Hippocampal formation (tissue), 2 donors: ENCODE measurements at regions not wholly inside any gene's neighbourhood (a gene's known extent, or its start where the extent isn't known, plus 50 kb on each side); places are given as distances from the start of the nearest gene placed in this dataset.
"Not testable (repeated sequence)": the region's sequence is repeated elsewhere in the genome, so short reads cannot be mapped to it uniquely, and the experiment has no call there.

ENCODE experiments used
- DNase-seq, 2 donors: peaks; one replicate each; lab custom pipeline; 2025; lab: John Stamatoyannopoulos, UW

DNA sequence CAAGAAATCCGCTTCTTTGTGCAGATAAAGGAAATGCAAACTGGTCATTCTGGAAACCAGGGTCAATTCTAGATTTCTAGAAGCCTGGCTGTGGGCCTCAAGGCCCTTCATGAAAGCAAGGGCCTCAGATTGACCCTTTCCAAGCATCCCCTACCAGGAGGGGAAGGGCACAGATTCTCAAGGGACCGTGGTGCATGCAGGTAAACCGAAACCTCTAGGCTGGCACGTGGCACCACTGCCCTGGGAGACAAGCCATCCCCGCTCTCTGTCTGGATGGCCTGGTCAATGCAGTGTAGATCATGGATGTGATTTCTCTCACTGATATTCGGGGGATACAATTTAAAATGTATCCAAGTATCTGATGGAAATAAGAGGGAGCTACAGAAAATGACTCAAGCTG is 69.4 kb downstream of the TOMM20 start:
- DNase-seq, result no peak

DNA sequence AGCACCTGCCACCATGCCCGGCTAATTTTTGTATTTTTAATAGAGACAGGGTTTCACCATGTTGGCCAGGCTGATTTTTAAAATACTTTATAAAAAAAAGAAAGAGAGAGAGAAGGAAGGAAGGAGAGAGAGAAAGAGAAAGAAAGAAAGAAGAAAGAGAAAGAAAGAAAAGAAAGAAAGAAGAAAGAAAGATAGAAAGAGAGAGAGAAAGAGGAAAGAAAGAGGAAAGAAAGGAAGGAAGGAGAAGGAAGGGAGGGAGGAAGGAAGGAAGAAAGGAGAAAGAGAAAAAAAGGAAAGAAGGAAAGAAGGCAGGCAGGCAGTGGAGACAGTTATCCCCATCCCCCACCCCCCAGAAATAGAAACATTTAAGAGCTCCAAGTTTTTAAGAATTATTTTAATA is 69.9 kb downstream of the TOMM20 start:
- DNase-seq, result no peak

DNA sequence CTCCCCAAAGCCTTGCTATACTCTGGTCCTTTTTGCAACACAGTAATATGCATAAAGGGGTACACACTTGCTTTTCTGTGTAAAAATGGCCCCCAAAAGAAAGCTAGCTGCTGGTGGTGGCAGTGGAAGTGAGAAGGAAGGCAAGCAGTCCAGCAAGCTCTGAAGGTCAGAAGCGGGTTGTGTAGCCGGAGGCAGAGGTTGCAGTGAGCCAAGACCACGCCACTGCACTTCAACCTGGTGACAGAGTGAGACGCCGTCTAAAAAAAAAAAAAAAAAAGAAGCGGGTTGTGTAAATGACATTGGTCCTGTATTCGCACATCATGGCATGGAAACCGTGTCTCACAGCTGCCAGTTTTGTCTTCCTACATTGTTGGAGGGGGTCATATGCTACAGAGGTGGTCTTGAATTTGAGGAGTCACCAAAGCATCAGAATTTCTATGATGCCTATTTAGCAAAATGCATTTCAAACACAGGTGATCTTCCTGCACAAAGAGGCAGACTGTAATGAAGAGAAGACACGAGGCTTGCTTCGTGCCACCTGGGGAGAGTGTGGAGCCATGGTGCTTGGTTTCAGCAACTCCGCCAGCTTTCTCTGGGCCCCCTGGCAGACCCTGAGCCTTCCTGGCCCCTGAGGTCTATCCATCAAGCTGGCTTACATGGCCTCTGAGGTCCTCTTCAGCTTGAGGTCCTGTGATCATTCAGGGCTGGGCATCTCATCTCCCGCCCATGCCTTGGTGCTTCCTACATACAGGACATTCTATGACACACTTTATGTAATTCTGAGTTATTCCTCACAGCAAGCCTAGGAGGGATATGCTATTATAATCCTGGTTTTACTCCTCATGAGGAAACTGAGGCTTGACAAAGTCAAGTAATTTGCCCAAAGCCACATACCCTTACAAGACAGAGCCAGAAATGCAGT is 71.0 kb downstream of the TOMM20 start:
- no peak for DNase-seq

DNA sequence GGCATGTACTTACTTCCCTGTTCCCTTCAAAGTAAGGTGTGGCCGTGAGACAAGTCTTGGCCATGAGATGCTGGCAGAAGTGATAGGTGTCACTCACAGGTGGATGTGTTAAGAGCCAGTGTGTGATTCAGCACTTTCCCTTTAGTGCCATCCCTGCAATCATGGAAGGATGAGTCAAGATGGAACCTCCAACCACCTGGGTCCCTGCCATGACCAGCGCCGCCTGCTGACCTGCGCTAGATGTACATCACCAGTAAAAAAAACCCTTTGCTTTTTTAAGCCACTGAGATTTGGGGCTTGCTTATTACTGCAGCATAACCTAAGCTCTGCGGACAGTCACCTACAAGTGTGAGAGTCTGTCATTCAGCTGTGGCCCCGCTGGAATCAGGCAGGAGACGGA is 71.7 kb downstream of the TOMM20 start:
- DNase-seq, result no peak

DNA sequence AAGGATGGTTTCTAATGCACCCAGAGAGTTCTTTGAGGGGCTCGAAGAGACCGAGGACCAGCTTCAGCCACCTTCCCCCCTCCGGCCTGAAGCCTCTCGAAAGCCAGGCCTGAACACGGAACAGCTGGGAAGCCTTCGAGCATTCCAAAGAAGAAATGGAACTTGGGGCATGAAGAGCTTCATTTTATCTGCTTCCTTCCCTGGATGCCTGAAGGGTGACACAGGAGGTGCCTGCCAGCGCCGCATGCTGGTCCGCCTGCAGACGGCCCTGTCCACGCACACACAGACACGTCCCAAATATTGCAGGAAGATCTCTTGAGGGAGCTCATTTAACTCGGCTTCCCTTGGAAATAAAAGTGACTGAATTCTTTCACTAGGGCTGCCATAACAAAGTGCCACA is 73.7 kb downstream of the TOMM20 start:
- DNase-seq, result no peak

DNA sequence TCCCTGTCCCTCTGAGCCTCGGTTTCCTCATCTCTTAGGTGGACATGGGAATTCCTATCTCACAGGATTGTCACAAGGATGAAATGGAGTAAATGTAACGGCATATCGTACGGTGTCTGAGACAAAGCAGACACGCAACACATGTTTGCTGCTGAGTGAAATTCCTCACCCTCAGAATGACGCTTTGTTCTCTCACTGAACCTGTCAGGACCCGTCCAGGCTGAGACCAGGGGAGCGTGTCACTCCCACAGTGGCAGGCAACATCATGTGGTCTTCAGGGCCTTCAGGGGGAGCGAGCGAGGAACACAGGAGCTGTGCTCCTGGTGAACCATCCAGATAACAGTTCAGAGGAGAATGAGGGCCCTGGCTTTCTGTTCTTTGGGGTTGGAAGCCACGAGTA is 74.2 kb downstream of the TOMM20 start:
- DNase-seq, result no peak

DNA sequence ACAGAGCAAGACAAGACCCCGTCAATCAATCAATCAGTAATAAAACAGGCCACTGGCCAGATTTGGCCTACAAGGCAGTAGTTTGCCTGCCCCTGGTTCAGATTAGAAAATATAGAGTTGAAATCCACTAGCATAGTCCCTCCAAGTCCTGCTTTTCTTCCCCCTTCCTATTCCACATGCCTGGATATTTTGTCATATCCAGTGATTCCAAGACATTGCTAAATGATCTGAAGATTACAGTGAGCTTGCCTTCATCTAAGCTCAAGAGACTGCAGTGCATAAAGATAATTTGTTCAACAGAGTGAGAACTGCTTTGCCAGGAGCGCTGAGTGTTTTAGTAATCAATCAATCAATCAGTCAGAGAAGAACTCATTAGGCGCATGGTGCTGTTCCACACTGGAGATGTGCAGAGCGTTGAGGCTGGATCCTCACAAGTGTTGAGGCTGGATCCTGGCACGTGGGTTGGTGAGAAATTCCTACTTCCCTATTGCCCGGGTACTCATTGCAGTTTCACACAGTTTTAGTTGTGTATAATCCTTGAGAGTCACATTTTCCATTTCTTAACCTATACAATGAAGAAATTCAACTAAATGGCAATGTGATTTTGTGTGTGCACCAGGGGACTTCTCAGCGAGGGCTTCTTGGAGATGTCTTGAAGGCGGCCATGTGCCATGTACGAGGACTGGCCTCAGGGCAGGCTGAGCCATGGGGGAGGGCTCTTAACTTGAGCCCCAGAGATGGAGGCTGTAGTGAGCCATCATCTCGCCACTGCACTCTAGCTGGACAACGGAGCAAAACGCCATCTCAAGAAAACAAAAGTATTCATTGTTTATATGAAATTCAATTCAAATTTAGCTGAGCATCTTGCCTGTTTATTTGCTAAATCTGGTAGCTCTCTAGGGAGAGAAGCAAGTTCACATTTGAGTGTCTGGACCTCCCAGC is 76.3 kb downstream of the TOMM20 start:
- DNase-seq, result no peak

DNA sequence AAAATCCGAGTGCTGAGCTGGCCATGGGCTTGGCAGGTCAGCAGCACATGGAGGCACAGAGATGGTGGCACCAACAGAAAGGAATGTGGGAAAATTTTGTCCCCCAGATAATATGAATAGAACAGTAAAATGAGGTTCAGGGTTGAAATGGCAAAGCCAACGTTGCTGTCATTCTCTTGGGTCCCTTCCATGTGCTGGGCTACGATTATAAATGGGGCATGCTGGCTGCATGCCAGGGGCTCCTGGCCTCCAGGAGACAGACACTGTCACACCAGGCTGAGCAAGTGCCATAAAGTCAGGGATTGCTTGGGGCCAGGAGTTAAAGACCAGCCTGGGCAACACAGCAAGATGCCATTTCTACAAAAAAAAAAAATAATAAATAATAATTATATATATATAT is 77.1 kb downstream of the TOMM20 start:
- no peak for DNase-seq

DNA sequence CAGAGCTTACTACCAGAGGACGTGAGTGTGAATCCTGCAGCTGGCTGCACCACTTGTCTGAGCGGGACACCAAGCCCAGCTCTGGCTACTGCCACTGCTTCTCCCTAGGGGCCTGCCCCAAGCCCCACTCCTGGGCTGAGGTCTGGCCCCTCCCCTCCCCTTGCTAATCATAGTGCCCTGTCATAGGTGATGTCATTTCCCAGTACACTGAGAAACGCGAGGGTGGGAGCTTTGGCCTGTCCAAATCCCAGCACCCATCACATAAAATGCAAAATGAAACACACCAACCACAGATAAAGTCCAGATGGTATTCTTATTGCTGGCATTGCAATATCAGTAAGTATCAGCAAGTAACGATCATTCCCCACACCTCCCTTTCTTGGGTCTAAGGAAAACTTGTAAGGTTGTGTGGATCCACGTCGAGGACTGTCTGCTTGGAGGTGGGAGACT is 77.7 kb downstream of the TOMM20 start:
- no peak for DNase-seq

DNA sequence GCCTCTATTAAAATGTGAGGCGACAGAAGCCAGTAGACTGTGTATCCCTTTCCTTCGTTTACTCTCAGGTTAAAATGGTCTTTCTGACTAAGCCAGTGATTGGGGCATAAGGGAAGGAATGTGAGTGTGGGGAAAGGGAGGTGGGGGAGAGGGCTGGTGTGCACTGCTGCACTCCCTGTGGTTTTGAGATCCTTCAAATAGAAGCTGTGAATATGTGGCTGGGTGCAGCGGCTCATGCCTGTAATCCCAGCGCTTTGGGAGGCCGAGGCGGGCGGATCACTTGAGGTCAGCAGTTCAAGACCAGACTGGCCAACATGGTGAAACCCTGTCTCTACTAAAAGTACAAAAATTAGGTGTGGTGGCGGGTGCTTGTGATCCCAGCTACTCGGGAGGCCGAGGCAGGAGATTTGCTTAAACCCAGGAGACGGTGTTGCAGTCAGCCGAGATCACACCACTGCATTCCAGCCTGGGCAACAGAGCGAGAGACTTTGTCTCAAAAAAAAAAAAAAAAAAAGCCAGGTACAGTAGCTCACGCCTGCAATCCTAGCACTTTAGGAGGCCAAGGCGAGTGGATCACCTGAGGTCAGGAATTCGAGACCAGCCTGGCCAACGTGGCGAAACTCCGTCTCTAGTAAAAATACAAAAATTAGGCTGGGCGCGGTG is 78.8 kb downstream of the TOMM20 start:
- DNase-seq, result not testable (repeated sequence)

DNA sequence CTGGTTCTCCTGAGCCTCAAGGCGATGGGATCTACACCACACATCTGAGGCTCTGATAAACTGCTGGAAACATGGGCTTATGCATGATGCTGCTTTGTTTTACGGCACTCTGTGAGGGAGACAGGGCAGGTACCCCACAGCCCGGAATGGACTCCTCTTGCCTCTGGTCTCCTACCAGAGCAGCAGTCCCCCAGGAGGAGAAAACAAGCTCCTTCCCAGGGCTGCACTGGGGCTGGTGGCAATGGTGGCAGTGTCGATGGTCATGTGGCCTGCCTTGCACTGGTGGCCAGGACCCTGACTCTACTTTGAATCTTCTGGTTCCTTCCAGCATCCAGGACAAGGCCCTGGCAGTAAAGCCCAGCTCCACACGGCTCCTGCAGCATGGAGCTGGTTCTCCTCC is 79.4 kb downstream of the TOMM20 start:
- no peak for DNase-seq

DNA sequence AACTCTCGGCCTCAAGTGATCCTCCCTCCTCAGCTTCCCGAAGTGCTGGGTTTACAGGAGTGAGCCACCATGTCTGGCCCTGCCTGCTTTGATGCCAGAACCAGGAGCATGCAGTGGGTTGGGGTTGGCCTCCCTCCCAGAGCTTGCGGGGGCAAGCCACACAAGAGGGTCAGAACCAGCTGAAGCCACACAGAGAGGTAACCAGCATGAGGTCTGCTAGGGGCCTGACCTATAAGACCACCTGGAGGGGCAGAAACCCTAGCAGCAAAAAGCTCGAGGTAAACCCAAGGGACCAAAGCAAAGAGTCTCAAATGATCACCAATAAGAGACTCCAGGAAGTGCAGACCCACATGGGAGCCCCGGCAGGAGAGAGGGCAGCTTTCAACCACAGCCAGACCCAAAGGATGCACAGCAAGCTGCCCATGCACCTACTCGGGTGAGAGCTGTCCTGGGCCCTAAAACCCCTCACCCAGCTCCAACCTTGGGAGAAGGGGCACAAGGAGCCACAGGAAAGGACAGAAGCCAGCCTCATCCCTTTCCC is 81.2 kb downstream of the TOMM20 start:
- no peak for DNase-seq

DNA sequence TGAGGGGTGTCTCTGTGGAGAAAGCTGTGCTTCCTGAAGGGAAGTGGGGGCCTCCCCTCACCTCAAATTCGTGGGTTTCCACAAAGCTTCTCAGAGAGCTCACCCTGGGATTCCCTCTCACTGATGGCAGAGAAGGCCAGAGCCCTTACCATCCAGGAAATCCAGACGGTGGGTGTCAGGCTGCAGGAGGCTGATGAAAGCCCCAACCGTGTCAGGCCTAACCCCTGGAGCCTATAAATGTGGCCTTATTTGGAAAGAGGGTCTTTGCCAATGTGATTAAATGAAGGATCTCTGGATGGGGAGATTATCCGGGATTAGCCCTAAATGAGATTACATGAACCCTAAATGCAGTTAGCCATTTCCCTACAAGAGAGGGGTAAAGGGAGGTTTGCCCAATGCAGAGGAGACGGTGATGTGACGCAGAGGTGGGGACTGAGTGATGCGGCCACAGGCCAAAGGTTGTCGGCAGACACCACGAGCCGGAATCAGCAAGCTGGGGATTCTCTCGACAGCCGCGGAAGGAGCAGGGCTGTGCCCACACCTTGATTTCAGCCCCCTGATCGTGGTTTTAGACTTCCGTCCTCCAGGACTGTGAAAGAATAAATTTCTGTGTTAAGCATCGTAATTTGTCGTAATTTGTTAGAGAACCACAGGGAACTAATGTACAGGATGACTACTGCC is 82.6 kb downstream of the TOMM20 start:
- no peak for DNase-seq

DNA sequence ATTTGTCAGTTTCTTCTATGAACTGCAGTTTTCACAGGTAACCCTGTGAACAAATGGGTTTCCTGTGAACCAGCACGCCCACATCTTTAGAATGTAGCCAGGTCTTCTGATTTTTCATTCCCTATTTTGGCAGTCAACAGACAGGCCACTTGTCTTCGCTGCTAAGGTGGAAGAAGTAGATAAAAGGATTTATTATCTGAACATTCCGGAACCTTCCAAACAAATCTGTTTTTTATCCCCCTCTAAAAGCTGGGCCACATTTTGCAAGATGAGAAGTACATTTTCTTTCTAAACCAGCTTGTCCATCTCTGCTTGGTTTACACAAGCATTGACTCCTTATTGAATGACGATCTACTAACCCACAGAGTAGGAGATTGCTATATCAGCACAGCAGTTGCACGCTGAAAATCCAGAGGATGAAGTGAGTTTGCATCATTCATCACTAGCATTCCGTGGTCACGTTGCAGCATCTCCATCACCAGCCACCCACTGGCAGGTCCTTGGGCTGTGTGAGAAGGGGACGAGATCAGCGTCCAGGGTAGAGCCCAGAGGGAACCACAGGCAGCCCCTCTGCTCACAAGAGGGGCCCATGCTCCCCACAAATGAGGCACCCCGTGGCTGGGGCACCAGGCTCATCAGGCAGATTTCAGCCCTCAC is 83.5 kb downstream of the TOMM20 start:
- DNase-seq, result no peak

DNA sequence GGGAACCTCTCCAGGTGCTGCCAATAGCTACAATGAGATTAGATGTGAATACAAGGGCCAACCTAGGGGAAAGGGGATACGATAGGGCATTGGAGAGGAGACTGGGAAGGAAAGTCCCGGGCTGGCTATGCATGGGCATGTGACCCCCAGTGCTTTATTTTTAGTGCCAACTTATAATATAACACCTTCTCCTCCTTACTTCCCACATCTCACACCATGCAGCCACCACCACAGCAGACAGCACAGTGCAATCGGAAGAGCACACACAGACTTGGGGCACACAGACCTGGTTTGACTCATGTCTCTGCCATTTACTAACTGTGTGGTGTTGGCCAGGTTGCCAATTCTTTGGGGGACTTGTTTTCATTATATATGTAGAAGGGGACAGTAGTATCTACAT is 85.4 kb downstream of the TOMM20 start:
- DNase-seq, result no peak

DNA sequence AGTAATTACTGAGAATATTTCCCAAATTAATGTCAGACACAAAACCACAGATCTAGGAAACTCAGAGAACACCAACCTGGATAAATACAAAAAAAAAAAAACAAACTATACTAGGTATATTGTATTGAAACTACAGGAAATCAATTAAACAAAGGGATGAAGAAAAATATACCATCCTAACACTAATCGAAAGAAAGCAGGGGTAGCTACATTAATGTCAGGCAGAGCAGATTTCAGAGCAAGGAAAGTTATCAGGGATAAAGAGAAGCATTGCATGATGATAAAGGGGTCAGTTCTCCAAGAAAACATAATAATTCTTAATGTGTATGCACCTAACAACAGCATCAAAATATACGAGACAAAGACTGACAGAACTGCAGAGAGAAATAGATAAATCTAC is 89.9 kb downstream of the TOMM20 start:
- DNase-seq, result no peak

DNA sequence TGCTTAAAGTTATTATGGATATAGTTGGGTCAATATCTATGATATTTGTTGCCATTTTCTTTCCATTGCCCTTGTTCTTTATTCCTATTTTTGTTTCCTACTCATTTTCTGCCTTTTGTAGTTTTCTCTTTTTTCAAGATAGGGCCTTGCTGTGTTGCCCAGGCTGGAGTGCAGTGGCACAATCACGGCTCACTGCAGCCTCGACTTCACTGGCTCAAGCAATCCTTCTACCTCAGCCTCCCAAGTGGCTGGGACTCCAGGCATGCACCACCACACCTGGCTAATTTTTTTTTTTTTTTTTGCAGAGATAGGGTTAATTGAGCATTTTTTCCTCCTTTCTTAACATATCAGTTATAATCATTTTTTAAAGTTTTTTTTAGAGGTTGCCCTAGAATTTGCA is 92.7 kb downstream of the TOMM20 start:
- DNase-seq, result no peak

DNA sequence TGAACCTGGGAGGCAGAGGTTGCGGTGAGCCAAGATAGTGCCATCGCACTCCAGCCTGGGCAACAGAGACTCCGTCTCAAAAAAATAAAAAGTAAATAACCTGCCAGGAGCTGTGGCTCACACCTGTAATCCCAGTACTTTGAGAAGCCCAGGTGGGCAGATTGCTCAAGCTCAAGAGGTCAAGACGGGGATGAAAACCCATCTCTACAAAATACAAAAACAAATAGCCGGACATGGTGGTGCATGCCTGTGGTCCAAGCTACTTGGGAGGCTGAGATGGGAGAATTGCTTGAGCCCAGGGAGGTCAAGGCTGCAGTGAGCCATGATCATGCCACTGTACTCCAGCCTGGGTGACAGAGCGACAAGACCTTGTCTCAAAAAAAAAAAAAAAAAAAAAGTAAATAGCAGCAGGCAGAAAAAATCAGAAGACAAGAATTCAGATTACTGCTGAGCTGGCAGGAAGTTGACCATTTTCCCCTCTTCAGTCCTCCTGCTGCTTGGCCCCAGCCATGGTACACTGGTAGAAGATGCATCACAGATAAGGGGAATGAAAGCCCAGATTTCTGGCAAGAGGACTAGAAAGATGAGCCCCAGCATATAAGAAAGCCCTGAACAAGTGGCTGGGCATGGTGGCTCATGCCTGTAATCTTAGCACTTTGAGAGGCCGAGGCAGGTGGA is 97.6 kb downstream of the TOMM20 start:
- no peak for DNase-seq

DNA sequence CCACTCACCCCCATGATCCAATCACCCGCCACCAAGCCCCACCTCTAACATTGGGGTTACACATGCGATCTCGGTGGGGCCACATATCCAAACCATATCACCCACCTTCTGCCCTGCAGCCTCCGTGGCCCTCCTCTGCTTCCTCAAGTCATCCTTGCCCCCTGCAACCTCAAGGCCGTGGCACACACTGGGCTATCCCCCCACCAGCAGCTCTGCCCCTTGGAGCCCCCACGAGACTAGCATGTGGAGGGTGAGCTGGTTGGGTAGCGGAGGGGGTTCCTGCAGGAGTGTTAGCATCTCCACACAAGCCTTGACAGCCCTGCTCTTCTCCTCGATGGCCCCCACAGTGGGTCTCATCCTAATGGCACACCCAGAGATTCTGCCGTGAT is 100.8 kb downstream of the TOMM20 start:
- no peak for DNase-seq
